Left ventricle myocardium superior (tissue), 1 donor: ENCODE measurements at regions not wholly inside any gene's neighbourhood (a gene's known extent, or its start where the extent isn't known, plus 50 kb on each side); places are given as distances from the start of the nearest gene placed in this dataset.

Source experiments
- ATAC-seq: fragments of 200-7000 bp; cut with Tn5 transposase; one replicate; pipeline ENCODE4 v1.9.1; 2020; ENCODE audit warnings: mild to moderate bottlenecking, moderate library complexity
- DNase-seq: peaks from one replicate; pipeline ENCODE4 v3.0.0-alpha.2; 2020
- intact Hi-C: fragments of 100-400 bp; cut with micrococcal nuclease; formaldehyde crosslinking; loops from one replicate; pipeline ENCODE4 v1.11.0; 2022
- donor health status: DM: no; HTN: yes; CAD: no; lungs with severe emphysema.

DNA sequence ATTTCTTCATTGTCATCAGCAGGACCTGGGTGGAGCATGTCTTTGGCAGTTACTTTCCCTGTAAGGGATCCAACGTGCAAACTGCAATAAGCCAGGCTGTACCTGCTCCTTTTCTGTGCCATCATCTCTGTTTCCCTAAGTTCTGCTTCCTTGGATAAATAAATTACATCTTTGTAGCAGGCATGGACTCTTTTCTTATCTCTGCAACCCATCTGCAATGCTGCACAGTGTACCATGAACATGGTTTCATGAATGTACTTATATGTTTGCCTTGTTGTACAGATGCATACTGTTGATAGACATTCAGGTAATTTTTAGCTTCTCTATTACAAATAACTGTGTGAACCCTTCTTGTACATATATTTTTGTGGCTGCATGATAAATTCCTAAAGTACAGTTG lies 616.7 kb upstream of the PIK3C3 start:
- intact Hi-C loops, result no loop called here
- ATAC-seq (no peak), DNase-seq (no peak)

DNA sequence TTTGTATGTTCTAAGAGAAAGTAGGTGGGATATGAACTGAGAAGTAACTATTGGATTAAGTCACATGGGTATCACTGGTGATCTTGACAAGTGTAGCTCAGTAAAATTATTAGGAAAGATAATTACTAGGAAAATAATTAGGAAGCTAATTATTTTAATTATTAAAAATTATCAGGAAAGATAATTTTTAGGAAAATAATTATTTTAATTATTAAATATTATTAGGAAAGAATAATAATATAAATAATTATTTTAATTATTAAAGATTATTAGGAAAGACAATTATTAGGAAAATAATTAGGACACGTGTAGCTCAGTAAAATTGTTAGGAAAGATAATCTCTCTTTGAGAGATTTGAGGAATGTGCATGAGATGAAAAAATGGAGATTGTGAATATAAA lies 623.4 kb upstream of the PIK3C3 start:
- intact Hi-C loops, result no loop called here
- DNase-seq (no peak), ATAC-seq (no peak)

DNA sequence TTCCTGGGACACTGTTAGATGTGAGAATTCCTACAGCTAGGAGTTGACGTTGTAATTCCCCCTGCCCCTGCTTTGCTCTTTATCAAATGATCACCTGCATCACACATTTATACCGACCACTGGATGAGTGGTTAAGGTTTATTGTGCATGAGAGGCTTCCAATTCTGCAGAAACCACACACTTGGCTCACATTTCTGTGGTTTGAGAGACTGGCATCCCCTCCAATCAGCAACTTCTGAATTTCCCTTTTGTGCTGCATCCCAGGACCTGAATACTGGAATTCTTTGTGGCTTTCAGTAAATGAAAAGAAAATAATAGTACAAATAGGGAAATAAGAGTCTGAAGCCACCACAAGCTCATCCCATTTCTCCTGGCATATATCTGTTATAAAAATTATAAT lies 628.7 kb upstream of the PIK3C3 start:
- DNase-seq, result no peak
- intact Hi-C loops, result no loop called here

DNA sequence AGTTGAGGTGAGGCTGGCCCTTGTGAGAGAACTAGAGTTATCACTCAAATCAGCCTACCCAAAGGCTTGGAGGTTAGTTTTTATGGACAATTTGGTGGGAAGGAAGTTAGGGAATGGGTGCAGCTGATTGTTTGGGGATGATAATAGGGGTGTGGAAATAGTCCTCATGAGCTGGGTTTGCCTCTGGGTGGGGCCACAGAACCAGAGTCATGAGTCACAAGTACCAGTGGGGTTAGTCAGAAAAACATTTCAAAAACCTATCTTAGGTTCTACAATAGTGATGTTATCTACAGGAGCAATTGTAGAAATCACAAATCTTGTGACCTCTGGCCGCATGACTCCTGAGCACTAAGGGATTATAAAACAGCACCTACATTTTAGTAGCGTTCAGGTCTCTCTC lies 630.1 kb upstream of the PIK3C3 start:
- DNase-seq, result no peak
- intact Hi-C loops, result no loop called here
- no peak for ATAC-seq

More for the DNA sequence above, 628.7 kb upstream of the PIK3C3 start:
- ATAC-seq, result no peak

DNA sequence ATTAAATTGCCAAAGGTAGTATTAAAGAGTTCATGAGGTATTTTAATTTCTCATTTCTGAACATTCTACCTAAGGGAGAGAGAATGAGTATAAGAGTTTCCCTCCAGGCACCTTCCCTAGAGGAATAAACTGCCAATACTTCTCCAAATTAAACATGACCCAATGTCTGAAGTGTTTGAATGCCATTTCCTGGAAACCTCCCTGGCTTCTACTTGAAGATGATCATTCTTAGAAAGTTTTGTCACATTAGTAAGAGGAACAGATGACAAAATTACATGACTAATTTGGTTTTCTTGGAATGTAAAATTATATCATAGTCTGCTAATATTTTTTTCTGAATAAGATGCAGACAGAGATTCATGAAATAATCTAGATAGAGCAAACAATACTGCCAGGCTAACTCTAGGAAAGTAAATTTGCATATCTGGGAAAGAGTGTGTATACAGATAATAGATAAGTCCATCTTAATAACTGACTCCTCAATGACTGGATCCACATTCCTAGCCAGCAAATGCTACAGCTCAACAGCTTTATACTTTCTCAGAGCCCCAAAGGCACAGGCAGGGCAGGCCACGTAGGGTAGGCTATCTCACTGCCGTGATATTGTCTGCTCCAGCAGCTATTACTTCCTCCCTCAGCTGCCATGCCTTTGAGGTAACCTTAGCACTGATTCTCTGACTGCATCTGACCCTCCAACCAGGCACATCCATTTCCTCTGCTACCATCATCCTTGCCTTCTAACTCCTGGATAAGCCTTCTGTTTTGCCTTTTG lies 630.8 kb upstream of the PIK3C3 start:
- ATAC-seq (no peak), DNase-seq (no peak)
- intact Hi-C loops, result no loop called here

DNA sequence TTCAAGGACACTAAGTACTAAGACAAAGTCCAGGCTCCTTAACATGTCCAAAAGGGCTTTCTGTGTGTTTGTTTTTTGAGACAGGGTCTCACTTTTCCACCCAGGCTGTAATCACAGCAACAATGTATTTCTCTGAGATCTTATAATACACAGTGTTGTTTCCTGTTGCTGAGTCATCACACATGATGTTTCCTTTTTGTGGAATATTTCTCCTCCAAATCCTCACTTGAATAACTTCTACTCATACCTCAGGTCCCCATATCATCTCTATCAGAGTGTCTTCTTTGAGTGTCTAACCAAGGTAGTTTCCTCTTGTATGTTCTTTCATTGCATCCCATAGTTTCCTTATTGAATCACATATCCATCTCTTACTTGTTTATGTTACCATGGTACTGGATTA lies 632.0 kb upstream of the PIK3C3 start:
- ATAC-seq (no peak), DNase-seq (no peak)
- intact Hi-C loops, result no loop called here

DNA sequence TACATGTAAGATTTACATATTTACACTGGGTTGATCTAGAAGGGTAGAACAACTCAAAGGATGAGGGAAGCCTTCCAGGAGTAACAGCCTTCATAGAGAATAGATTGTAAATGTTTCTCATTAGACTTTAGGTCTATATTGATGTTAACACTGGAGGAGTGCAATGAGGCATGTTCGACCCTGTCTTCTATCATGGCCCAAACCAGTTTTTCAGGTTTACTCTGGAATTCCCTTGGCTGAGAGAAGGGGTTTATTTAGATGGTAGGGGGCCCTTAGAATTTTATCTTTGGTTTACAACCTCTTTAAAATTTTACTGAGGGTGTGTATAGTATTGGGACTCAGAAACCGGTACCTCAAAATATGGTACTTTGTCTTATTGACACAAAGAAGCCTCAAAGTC lies 634.9 kb upstream of the PIK3C3 start:
- DNase-seq (no peak), ATAC-seq (no peak)
- intact Hi-C loops, result no loop called here

DNA sequence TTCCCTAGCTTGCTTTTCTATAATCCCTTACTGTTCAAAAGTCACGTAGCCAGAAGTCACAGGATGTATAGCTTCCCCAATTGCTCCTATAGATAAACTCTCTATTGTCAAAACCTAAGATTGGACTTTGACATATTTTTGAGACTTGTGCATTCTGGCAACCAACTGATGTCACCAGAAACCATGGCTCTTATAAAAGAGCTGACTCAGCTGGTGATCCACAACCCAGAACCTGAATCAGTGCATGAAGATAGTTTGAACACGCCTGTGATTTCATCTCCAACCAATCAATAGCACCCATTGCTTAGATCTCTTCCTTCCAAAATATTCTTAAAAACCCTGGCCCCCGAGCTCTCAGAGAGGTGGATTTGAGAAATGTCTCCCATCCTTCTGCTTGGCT lies 639.9 kb upstream of the PIK3C3 start:
- ATAC-seq, result no peak
- intact Hi-C loops, result no loop called here
- DNase-seq, result no peak

DNA sequence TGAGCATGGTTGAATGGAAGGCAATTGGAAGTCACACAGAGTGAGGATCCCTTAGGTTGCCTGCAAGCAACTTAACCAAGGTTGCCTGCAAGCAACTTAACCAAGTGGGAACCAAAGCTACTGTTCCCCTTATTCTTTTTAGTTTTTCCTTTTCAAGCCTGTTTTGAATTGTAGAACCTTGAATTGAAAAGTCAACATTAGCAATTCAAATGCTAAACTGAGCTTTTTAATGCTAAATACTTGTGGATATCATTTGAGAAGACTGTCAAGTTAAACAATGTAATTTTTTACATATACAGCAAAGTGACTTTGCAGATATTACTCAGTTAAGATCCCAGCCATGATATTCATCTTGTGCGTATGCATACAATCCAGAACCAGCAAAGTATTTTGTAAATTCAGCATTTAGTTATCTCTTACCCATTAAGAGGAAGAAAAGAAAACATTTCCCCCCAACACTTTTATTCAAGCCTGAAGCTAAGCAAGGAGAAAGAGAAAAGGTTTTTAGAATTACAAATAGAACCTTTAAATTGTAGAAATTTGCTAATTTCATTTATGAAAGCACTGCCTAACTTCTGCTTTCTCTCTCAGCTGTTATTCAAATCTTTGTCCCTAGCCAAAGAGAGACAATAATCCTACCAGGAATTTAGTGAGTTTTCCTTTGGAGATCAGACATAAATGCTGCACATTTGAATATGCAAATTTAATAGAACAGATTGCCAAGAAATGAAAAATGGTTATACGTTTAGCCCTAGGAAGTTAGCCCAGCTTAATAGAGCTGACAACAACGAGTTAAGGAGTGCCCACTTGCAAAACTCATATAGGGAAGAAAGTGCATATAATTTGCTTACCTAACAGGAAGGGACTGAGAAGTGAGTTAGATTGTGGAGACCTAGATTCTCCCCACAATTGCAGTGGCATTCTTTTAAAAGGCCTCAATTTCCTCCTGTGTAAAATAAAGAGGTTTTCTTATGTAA lies 643.2 kb upstream of the PIK3C3 start:
- DNase-seq (no peak), ATAC-seq (no peak)
- intact Hi-C loops, result no loop called here

DNA sequence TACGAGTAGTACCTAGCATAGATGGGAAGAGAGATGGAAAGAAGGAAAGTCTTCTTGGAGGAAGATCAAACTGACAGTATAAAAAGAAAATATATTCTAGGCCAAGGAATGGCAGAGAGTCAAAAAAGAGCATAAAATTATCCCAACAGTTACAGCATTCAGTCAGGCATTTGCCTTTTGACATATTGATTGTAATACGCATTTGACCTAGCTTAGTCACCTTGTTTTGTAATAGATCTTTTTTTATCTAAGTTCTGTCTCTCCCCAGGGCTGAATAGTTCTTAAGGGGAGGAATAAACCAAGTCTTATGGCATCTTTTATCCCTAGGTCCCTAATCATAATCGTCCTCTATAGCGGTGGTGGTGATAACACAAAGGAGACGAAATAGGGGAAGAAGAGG lies 657.3 kb upstream of the PIK3C3 start:
- intact Hi-C loops, result no loop called here
- DNase-seq, result no peak
- no peak for ATAC-seq

DNA sequence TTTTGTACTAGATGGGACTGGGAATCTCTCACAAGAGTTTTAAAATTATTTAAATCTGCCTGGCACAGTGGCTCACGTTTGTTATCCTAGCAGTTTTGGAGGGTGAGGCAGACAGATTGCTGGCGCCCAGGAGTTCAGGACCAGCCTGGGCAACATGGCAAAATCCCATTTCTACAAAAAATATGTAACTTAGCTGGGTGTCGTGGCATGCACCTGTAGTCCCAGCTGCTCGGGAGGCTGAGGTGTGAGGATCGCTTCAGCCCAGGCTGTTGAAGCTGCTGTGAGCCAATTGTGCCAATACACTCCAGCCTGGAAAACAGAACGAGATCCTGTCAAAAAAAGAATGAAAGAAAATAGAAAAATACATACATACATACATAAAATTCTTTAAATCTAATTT lies 685.7 kb upstream of the PIK3C3 start:
- no peak for ATAC-seq
- no peak for DNase-seq
- intact Hi-C loops, result no loop called here

DNA sequence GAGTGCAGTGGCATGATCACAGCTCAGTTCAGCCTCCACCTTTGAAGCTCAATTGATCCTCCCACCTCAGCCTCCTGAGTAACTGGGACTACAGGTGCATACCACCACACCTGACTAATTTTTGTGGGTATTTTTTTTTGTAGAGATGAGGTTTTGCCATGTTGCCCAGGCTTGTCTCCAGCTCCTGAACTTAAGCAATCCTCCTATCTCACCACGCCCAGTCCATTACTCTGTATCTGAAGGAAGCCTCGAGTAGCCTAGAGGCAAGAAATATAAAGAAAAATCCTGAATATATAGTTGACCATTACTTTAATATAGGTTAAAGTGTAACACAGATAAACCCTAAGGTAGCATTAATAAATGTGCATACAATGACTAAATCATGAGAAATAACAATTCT lies 686.8 kb upstream of the PIK3C3 start:
- intact Hi-C loops, result no loop called here
- no peak for DNase-seq
- no peak for ATAC-seq

DNA sequence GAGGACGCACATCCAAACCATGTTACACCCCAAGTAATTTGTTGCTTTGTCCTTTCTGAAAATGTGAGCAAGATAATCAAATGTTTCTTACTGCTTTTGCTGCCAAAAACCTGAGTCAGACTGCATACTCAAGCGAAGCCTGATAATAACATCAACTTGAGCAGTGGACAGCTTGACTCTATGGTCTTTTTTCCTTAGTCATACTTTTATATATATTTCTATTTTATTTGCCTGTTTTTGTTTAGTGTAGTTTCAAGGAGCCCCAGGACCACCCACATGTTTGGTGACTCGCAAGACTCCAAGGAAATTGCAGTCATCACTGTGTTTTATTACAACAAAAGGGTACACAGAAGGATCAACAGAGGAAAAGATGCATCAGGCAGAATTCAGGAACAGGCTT lies 688.4 kb upstream of the PIK3C3 start:
- intact Hi-C loops, result no loop called here
- ATAC-seq (no peak), DNase-seq (no peak)

DNA sequence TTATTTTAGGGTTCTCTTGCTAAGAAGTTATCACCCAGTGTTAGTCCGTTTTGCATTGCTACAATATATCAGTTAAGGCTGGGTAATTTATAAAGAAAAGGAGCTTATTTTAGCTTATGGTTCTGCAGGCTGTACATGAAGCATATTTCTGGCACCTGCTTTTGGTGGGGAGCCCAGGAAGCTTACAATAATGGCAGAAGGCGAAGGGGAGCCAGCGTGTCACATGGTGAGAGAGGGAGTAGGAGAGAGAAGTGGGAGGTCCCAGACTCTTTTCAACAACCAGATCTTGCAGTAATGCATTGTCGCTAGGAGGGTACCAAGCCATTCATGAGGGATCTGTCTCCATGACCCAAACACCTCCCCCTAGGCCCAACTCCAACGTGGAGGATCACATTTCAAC lies 688.8 kb upstream of the PIK3C3 start:
- ATAC-seq (no peak), DNase-seq (no peak)
- intact Hi-C loops, result no loop called here

DNA sequence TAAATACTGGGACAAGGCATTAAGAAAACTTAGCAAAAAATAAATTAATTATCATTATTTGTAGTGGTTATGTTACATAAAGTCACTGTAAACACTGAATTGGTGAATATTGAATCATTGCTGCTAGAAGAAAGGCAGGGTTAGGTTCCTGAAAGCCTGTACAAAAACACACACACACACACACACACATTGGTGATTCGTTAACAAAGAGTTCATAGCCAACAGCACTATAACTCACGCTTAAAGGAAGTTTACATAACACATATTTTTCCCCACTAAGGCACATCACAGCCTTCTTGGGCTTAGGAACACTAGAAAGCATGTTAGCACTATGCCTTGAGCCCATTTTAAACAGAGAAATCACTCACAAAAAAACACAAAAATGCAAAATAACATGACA lies 690.0 kb upstream of the PIK3C3 start:
- DNase-seq (no peak), ATAC-seq (no peak)
- intact Hi-C loops, result no loop called here

DNA sequence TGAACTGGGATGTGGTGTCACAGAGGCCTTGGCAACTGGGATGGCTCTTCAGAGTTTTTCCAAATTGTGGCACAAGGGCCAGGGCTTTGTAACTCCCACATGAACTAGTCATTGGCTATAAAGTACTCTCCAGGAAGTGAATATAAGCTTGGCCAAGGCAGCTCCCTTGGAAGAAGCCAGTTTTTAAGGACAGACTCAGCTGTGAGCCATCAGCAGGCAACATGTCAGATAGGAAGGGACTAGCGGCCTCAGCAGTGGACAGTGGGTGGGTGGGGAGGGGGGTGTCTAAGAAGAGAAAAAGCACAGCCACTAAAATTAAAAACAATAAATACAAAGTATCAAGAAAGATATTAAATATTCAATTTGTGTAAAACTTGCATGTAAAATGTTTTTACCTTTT lies 691.1 kb upstream of the PIK3C3 start:
- intact Hi-C loops, result no loop called here
- DNase-seq (no peak), ATAC-seq (no peak)

DNA sequence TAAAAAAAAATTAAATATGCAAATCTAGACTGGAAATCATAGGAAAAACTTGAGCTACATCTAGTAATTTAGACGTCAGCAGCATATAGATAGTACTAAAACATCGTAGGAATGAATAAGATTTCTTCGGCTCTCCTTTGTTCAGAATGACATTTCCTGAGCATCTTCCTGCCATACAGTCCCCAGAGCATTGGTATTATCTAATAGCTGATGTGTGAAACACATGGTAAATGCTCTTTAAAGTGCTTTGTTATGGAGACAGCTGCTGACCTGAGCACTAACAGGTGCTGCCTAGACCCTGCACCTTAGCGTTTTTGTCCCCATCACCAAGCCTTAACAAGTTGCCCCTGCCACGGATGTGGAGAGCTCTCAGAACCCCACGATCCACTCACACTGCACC lies 692.3 kb upstream of the PIK3C3 start:
- no peak for DNase-seq
- no peak for ATAC-seq
- intact Hi-C loops, result no loop called here

DNA sequence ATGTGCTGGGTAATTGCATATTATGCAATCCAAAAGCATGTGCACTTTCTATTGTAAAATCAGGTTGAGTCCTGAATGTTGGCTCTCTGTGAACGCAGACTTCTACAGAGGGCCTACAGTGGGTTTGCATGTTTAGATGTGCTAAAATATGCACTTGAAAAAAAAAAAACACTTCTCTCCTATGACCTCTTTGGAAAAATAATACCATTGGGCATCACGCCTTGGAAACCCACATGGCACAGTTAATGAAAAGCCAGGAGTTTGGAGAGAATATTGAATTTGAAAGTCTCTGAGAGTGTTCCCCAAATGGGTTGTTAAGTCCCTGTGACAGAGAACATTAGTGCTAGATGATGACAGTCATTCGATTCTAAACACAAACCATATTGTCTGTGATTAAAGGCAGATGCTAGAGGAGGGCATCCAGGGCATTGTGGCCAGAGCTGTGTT lies 710.4 kb upstream of the PIK3C3 start:
- ATAC-seq, result no peak
- intact Hi-C loops, result no loop called here
- no peak for DNase-seq

DNA sequence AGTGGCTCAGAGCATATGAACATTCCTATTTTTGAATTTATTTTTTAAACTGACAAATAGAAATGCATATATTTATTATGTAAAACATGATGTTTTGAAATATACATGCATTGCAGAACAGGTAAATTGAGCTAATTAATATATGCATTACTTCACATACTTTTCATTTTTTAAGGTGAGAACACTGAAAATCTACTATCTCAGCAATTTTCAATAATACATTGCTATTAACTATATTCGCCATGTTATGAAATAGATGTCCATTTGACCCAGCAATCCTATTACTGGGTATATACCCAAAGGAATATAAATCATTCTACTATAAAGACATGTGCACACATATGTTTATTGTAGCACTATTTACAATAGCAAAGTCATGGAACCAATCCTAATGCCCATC lies 717.7 kb upstream of the PIK3C3 start:
- intact Hi-C loops, result no loop called here
- ATAC-seq (no peak), DNase-seq (no peak)

DNA sequence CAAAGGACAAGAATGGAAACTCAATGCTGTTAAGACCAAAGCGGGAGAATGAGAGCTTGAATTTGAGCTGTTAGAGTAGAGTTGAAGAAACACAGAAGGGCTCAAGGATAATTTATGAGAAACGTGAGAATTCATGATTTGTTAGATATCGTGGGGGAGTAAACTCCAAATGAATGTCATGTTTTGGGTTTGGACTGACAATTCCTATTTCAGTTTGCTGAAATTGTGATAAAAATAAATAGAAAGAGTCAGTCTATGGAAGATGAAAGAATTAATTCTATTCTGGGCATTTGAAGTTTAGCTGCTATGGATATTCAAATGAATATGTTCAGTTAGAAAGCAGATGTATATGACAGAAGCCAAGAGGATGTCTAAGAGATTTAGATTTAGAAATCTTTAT lies 723.4 kb upstream of the PIK3C3 start:
- ATAC-seq, result no peak
- intact Hi-C loops, result no loop called here
- no peak for DNase-seq

DNA sequence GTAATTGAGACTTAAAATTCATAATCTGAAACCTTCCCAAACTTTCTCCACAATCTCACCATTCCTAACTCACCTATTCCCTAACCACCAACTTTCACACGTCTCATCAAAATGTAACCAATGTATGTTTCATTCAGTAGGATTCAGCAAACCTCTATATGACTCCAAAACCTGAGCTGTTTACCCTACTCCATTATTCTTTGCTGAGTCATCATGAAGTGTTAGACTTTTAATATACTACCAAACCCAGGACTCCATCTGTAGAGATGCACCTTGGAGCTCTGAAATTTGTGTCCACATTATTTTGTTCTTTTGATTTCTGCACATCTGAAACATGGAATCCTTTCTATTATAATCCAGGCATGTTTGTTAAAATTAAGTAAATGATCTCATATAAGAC lies 727.0 kb upstream of the PIK3C3 start:
- intact Hi-C loops, result no loop called here
- ATAC-seq, result no peak

More for the DNA sequence above, 727.0 kb upstream of the PIK3C3 start:
- DNase-seq, result no peak
